ENCODE measurements at regions not wholly inside any gene's neighbourhood (a gene's known extent, or its start where the extent isn't known, plus 50 kb on each side); places are given as distances from the start of the nearest gene placed in this dataset.
"Not testable (repeated sequence)": the region's sequence is repeated elsewhere in the genome, so short reads cannot be mapped to it uniquely, and the experiment has no call there.

GRCh38 chr10:57321400-57321854 lies 946.3 kb downstream of the IPMK start:
- H3K27ac ChIP-seq (ENCODE audit: low read depth); DNase-seq (ENCODE audit: extremely low spot score); H3K4me3 ChIP-seq (ENCODE audit: low read depth, low read length); H3K36me3 ChIP-seq (ENCODE audit: insufficient read depth); H3K4me1 ChIP-seq (ENCODE audit: insufficient read depth): not testable (repeated sequence)
- WGBS = 97% methylated on average over 29 of the region's 29 CpGs

GRCh38 chr10:57320416-57320815 lies 947.3 kb downstream of the IPMK start:
- no peaks in the 10 kb centered on the region for H3K4me1 ChIP-seq (ENCODE audit: insufficient read depth)
- no peak overlapping the region for H3K4me3 ChIP-seq (ENCODE audit: low read depth, low read length)
- no peak for DNase-seq (ENCODE audit: extremely low spot score)
- H3K36me3 ChIP-seq (ENCODE audit: insufficient read depth) = no peaks in the 10 kb centered on the region
- 81% methylated on average over 3 of the region's 3 CpGs for WGBS
- H3K27ac ChIP-seq (ENCODE audit: low read depth) = no peak overlapping the region

- H3K27ac ChIP-seq (ENCODE audit: low read depth) = no peak overlapping the region
- H3K36me3 ChIP-seq (ENCODE audit: insufficient read depth) = no peaks in the 10 kb centered on the region
- H3K4me1 ChIP-seq (ENCODE audit: insufficient read depth) = no peaks in the 10 kb centered on the region
- H3K4me3 ChIP-seq (ENCODE audit: low read depth, low read length) = no peak overlapping the region
- DNase-seq (ENCODE audit: extremely low spot score) = no peak
Measured at GRCh38 chr10:57314046-57314445, 953.0 kb upstream of the ZWINT start.

- DNase-seq (ENCODE audit: extremely low spot score) = no peak
- H3K4me3 ChIP-seq (ENCODE audit: low read depth, low read length) = no peak overlapping the region
- no peak overlapping the region for H3K27ac ChIP-seq (ENCODE audit: low read depth)
- no peaks in the 10 kb centered on the region for H3K4me1 ChIP-seq (ENCODE audit: insufficient read depth)
- 65% methylated on average over 3 of the region's 3 CpGs for WGBS
- H3K36me3 ChIP-seq (ENCODE audit: insufficient read depth) = no peaks in the 10 kb centered on the region
Measured at GRCh38 chr10:57303566-57303965, 942.5 kb upstream of the ZWINT start.

GRCh38 chr10:57300718-57301117 lies 939.7 kb upstream of the ZWINT start:
- Histone ChIP-seq H3K27ac (ENCODE audit: low read depth) (no peak overlapping the region), H3K4me3 (ENCODE audit: low read depth, low read length) (no peak overlapping the region), H3K4me1 (ENCODE audit: insufficient read depth) (no peaks in the 10 kb centered on the region), H3K36me3 (ENCODE audit: insufficient read depth) (no peaks in the 10 kb centered on the region)
- DNase-seq (ENCODE audit: extremely low spot score) = no peak
- 93% methylated on average over 3 of the region's 3 CpGs for WGBS

GRCh38 chr10:57294698-57295097 lies 933.6 kb upstream of the ZWINT start:
- Histone ChIP-seq H3K4me1 (ENCODE audit: insufficient read depth) (no peaks in the 10 kb centered on the region), H3K4me3 (ENCODE audit: low read depth, low read length) (no peak overlapping the region), H3K27ac (ENCODE audit: low read depth) (no peak overlapping the region), H3K36me3 (ENCODE audit: insufficient read depth) (no peaks in the 10 kb centered on the region)
- DNase-seq (ENCODE audit: extremely low spot score) = no peak
- 91% methylated on average over 1 of the region's 1 CpG for WGBS

GRCh38 chr10:57288754-57289153 lies 927.7 kb upstream of the ZWINT start:
- no peaks in the 10 kb centered on the region for H3K4me1 ChIP-seq (ENCODE audit: insufficient read depth)
- no peak overlapping the region for H3K4me3 ChIP-seq (ENCODE audit: low read depth, low read length)
- no peak for DNase-seq (ENCODE audit: extremely low spot score)
- no peak overlapping the region for H3K27ac ChIP-seq (ENCODE audit: low read depth)
- H3K36me3 ChIP-seq (ENCODE audit: insufficient read depth) = no peaks in the 10 kb centered on the region

GRCh38 chr10:57262892-57263291 lies 901.8 kb upstream of the ZWINT start:
- DNase-seq (ENCODE audit: extremely low spot score) = no peak
- H3K36me3 ChIP-seq (ENCODE audit: insufficient read depth) = no peaks in the 10 kb centered on the region
- WGBS = 20% methylated on average over 3 of the region's 3 CpGs

GRCh38 chr10:57260175-57260574 lies 899.1 kb upstream of the ZWINT start:
- DNase-seq (ENCODE audit: extremely low spot score) = no peak
- 88% methylated on average over 2 of the region's 2 CpGs for WGBS
- no peaks in the 10 kb centered on the region for H3K36me3 ChIP-seq (ENCODE audit: insufficient read depth)

More at GRCh38 chr10:57262892-57263291, 901.8 kb upstream of the ZWINT start:
- Histone ChIP-seq H3K4me1 (ENCODE audit: insufficient read depth) (no peaks in the 10 kb centered on the region), H3K27ac (ENCODE audit: low read depth) (no peak overlapping the region), H3K4me3 (ENCODE audit: low read depth, low read length) (no peak overlapping the region)

GRCh38 chr10:57249615-57250281 lies 888.7 kb upstream of the ZWINT start:
- H3K27ac ChIP-seq (ENCODE audit: low read depth) = no peak overlapping the region
- no peaks in the 10 kb centered on the region for H3K4me1 ChIP-seq (ENCODE audit: insufficient read depth)
- H3K36me3 ChIP-seq (ENCODE audit: insufficient read depth) = no peaks in the 10 kb centered on the region
- WGBS = 96% methylated on average over 32 of the region's 32 CpGs
- DNase-seq (ENCODE audit: extremely low spot score) = no peak
- no peak overlapping the region for H3K4me3 ChIP-seq (ENCODE audit: low read depth, low read length)

More at GRCh38 chr10:57260175-57260574, 899.1 kb upstream of the ZWINT start:
- Histone ChIP-seq H3K4me1 (ENCODE audit: insufficient read depth) (no peaks in the 10 kb centered on the region), H3K4me3 (ENCODE audit: low read depth, low read length) (no peak overlapping the region), H3K27ac (ENCODE audit: low read depth) (no peak overlapping the region)

GRCh38 chr10:57247271-57247670 lies 886.2 kb upstream of the ZWINT start:
- 51% methylated on average over 4 of the region's 4 CpGs for WGBS
- Histone ChIP-seq H3K36me3 (ENCODE audit: insufficient read depth) (no peaks in the 10 kb centered on the region), H3K4me3 (ENCODE audit: low read depth, low read length) (no peak overlapping the region), H3K4me1 (ENCODE audit: insufficient read depth) (no peaks in the 10 kb centered on the region), H3K27ac (ENCODE audit: low read depth) (no peak overlapping the region)
- no peak for DNase-seq (ENCODE audit: extremely low spot score)

- Histone ChIP-seq H3K4me3 (ENCODE audit: low read depth, low read length) (no peak overlapping the region), H3K4me1 (ENCODE audit: insufficient read depth) (no peaks in the 10 kb centered on the region), H3K36me3 (ENCODE audit: insufficient read depth) (no peaks in the 10 kb centered on the region), H3K27ac (ENCODE audit: low read depth) (no peak overlapping the region)
- WGBS = 15% methylated on average over 3 of the region's 3 CpGs
- no peak for DNase-seq (ENCODE audit: extremely low spot score)
Measured at GRCh38 chr10:57225920-57226319, 864.9 kb upstream of the ZWINT start.

- DNase-seq (ENCODE audit: extremely low spot score) = no peak
- Histone ChIP-seq H3K36me3 (ENCODE audit: insufficient read depth) (no peaks in the 10 kb centered on the region), H3K4me3 (ENCODE audit: low read depth, low read length) (no peak overlapping the region), H3K4me1 (ENCODE audit: insufficient read depth) (no peaks in the 10 kb centered on the region), H3K27ac (ENCODE audit: low read depth) (no peak overlapping the region)
- 10% methylated on average over 2 of the region's 2 CpGs for WGBS
Measured at GRCh38 chr10:57224811-57225210, 863.8 kb upstream of the ZWINT start.

GRCh38 chr10:57222603-57223002 lies 861.5 kb upstream of the ZWINT start:
- no peak for DNase-seq (ENCODE audit: extremely low spot score)
- Histone ChIP-seq H3K27ac (ENCODE audit: low read depth) (no peak overlapping the region), H3K4me1 (ENCODE audit: insufficient read depth) (no peaks in the 10 kb centered on the region), H3K36me3 (ENCODE audit: insufficient read depth) (no peaks in the 10 kb centered on the region), H3K4me3 (ENCODE audit: low read depth, low read length) (no peak overlapping the region)
- 76% methylated on average over 2 of the region's 2 CpGs for WGBS

- DNase-seq (ENCODE audit: extremely low spot score) = no peak
- Histone ChIP-seq H3K27ac (ENCODE audit: low read depth) (no peak overlapping the region), H3K4me3 (ENCODE audit: low read depth, low read length) (no peak overlapping the region), H3K4me1 (ENCODE audit: insufficient read depth) (no peaks in the 10 kb centered on the region), H3K36me3 (ENCODE audit: insufficient read depth) (no peaks in the 10 kb centered on the region)
- 80% methylated on average over 3 of the region's 3 CpGs for WGBS
Measured at GRCh38 chr10:57222129-57222528, 861.1 kb upstream of the ZWINT start.
